CD4-positive, CD25-positive, alpha-beta regulatory T cell (primary cell): ENCODE measurements at regions not wholly inside any gene's neighbourhood (a gene's known extent, or its start where the extent isn't known, plus 50 kb on each side); places are given as distances from the start of the nearest gene placed in this dataset.

ENCODE experiments used
- ATAC-seq, 2 donors: fragments of 150-1000 bp; cut with Tn5 transposase; one replicate each; pipeline ENCODE4 v1.10.0; 2021; ENCODE audit warnings: low read depth in 2 of 2, moderate number of reproducible peaks in 2 of 2, moderate library complexity in 1 of 2
- DNase-seq, 3 donors: peaks; one replicate each; pipeline versions ENCODE4 v3.0.0 to v3.0.0-alpha.2; 2012 to 2022; ENCODE audit warnings: mixed read lengths in 1 of 3
- H3K27ac ChIP-seq: one replicate; pipeline ENCODE4 v1.7.0; 2013; ENCODE audit warnings: mild to moderate bottlenecking, low read length; ENCODE audit not compliant: insufficient read depth, poor library complexity, severe bottlenecking
- H3K27me3 ChIP-seq: one replicate; pipeline ENCODE4 v1.7.0; 2013; ENCODE audit warnings: low read length; ENCODE audit not compliant: control insufficient read depth, insufficient read depth
- H3K36me3 ChIP-seq: one replicate; pipeline ENCODE4 v1.7.0; 2013; ENCODE audit warnings: mild to moderate bottlenecking, low read length, moderate library complexity; ENCODE audit not compliant: control insufficient read depth, insufficient read depth
- H3K4me1 ChIP-seq: 2 replicates; pipeline ENCODE4 v1.7.0; 2013; ENCODE audit warnings: mild to moderate bottlenecking, low read length; ENCODE audit not compliant: insufficient read depth, control insufficient read depth, poor library complexity, severe bottlenecking
- H3K4me3 ChIP-seq: one replicate; pipeline ENCODE4 v1.7.0; 2013; ENCODE audit warnings: low read depth, mild to moderate bottlenecking, low read length, moderate library complexity
- H3K9me3 ChIP-seq, 2 experiments: 1 replicate in 1 of 2; 2 replicates in 1 of 2; pipeline ENCODE4 v1.7.0; 2013; ENCODE audit warnings: low read length in 2 of 2, mild to moderate bottlenecking in 1 of 2, moderate library complexity in 1 of 2; ENCODE audit not compliant: control insufficient read depth in 2 of 2
- H3K27ac Mint-ChIP-seq, 3 donors: one replicate each; pipeline ENCODE4 v1.8.0; 2020 to 2022; ENCODE audit warnings: mild to moderate bottlenecking in 3 of 3, mixed read lengths in 3 of 3, moderate library complexity in 2 of 3
- H3K27me3 Mint-ChIP-seq: one replicate; pipeline ENCODE4 v1.8.0; 2022; ENCODE audit warnings: mild to moderate bottlenecking, mixed read lengths
- H3K36me3 Mint-ChIP-seq: one replicate; pipeline ENCODE4 v1.8.0; 2020; ENCODE audit warnings: mixed read lengths
- H3K4me1 Mint-ChIP-seq, 4 donors: one replicate each; pipeline ENCODE4 v1.8.0; 2020 to 2022; ENCODE audit warnings: mixed read lengths in 4 of 4, mild to moderate bottlenecking in 1 of 4
- H3K4me3 Mint-ChIP-seq, 4 donors: one replicate each; pipeline ENCODE4 v1.8.0; 2020 to 2022; ENCODE audit warnings: mild to moderate bottlenecking in 4 of 4, mixed read lengths in 4 of 4, moderate library complexity in 3 of 4
- H3K9me3 Mint-ChIP-seq, 7 donors: one replicate each; pipeline ENCODE4 v1.8.0; 2020 to 2022; ENCODE audit warnings: mixed read lengths in 7 of 7, mild to moderate bottlenecking in 3 of 7, moderate library complexity in 2 of 7

- no peak overlapping the region for H3K4me3 ChIP-seq
- DNase-seq (no peak), ATAC-seq (no peak)
- H3K9me3 Mint-ChIP-seq = no peaks in the 10 kb centered on the region
- no peaks in the 10 kb centered on the region for H3K36me3 ChIP-seq
- H3K27me3 Mint-ChIP-seq = no peaks in the 10 kb centered on the region
- H3K4me1 Mint-ChIP-seq = no peaks in the 10 kb centered on the region
- H3K27ac Mint-ChIP-seq = no peak overlapping the region
- H3K36me3 Mint-ChIP-seq = no peaks in the 10 kb centered on the region
- H3K27ac ChIP-seq = no peak overlapping the region
- H3K9me3 ChIP-seq = no peaks in the 10 kb centered on the region
- no peak overlapping the region for H3K4me3 Mint-ChIP-seq
- no peaks in the 10 kb centered on the region for H3K4me1 ChIP-seq
- H3K27me3 ChIP-seq = no peaks in the 10 kb centered on the region
Measured at GRCh38 chr3:124540550-124541211, 189.6 kb upstream of the UMPS start.

DNA sequence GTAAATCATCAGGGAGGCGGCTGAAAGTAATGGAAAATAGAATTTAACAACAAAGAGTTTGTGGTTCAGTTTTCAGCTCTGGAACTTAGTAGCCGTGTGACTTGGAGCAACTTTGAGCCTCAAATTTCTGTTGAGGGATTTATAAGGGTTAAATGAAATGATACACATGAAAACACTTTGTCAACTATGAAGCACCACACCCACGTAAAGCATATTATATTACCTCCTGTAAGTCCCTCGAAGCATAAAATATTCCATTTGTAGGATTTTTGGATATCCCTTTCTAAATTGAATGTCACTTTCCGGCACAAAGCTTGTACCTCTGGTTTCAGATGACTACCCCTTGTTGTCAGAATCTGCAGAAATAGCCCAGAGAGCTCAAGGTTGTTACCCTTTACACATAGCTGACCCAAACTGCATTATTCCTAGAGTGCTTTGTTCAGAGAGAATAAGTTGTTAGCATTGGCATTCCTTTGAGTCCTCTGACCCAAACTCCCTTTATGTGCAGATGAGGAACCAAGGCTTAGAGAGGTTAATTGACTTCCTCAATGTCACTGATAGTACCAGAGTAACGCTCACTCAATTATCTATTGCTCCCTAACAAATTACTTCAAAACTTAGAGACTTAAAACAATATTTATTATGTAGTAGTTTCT lies 187.9 kb upstream of the UMPS start:
- ATAC-seq (no peak), DNase-seq (no peak)
- Mint-ChIP-seq H3K9me3 (no peaks in the 10 kb centered on the region), H3K36me3 (no peaks in the 10 kb centered on the region), H3K4me1 (no peaks in the 10 kb centered on the region), H3K27me3 (no peaks in the 10 kb centered on the region), H3K27ac (no peak overlapping the region), H3K4me3 (no peak overlapping the region)
- H3K27me3 ChIP-seq = peaks cover 1% of the 10 kb centered on the region
- H3K4me3 ChIP-seq = no peak overlapping the region
- H3K36me3 ChIP-seq = no peaks in the 10 kb centered on the region
- no peaks in the 10 kb centered on the region for H3K9me3 ChIP-seq
- H3K4me1 ChIP-seq = no peaks in the 10 kb centered on the region
- H3K27ac ChIP-seq = no peak overlapping the region

GRCh38 chr3:124545891-124546290 lies 184.4 kb upstream of the UMPS start:
- DNase-seq (no peak), ATAC-seq (no peak)
- H3K4me3 ChIP-seq = no peak overlapping the region
- Mint-ChIP-seq H3K36me3 (no peaks in the 10 kb centered on the region), H3K27me3 (peaks cover 12% of the 10 kb centered on the region), H3K4me3 (no peak overlapping the region), H3K4me1 (peaks cover 0 to 5% (median 2%) of the 10 kb centered on the region in 4 donors), H3K27ac (no peak overlapping the region), H3K9me3 (peaks cover 0 to 2% (median 0%) of the 10 kb centered on the region in 7 donors)
- no peak overlapping the region for H3K27ac ChIP-seq
- no peaks in the 10 kb centered on the region for H3K9me3 ChIP-seq
- no peaks in the 10 kb centered on the region for H3K36me3 ChIP-seq
- H3K4me1 ChIP-seq = no peaks in the 10 kb centered on the region
- H3K27me3 ChIP-seq = peaks cover 1% of the 10 kb centered on the region

DNA sequence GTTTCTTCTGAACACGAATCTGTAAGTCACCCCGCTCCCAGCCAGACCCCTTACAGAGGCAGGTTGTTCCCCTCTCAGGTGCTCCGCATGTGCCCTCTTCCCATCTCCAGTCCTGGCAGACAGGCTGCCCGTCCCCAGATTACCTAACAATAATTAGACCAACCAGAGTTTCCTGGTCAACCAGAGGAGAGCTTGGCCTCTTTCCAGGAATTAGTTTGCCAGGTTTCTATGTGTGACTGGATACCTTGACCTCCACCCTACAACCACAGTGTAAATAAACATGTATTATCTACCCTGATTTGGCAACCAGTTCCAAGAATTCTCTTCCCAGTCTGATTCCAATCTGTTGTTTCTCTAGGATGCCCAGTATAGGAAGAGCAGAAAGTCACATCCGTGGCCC lies 178.0 kb upstream of the UMPS start:
- Histone ChIP-seq H3K27me3 (peaks cover 8% of the 10 kb centered on the region), H3K4me1 (no peaks in the 10 kb centered on the region), H3K9me3 (no peaks in the 10 kb centered on the region), H3K36me3 (no peaks in the 10 kb centered on the region), H3K4me3 (no peak overlapping the region), H3K27ac (no peak overlapping the region)
- H3K9me3 Mint-ChIP-seq = peaks cover 0 to 2% (median 0%) of the 10 kb centered on the region in 7 donors
- H3K4me1 Mint-ChIP-seq = peaks cover 0 to 5% (median 2%) of the 10 kb centered on the region in 4 donors
- H3K36me3 Mint-ChIP-seq = no peaks in the 10 kb centered on the region
- no peak overlapping the region for H3K4me3 Mint-ChIP-seq
- DNase-seq (no peak), ATAC-seq (no peak)
- no peak overlapping the region for H3K27ac Mint-ChIP-seq
- peaks cover 36% of the 10 kb centered on the region for H3K27me3 Mint-ChIP-seq

DNA sequence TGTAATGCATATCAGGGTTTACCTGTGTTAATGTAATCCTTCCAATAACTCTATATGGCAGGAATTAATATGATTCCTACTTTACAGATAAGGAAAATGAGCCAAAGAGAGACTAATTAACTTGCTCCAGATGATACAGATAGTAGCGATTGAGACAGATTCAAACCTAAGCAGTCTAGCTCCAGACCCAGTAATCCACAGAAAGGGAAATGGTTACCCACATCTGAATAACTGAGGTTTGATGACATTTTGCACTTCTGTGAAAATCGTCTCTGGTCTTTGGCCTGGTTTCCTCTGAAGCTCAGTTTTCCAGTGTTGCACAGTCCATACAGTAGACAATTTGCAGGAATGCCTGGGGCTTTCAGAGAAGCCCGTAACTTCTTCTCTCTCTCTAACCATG lies 177.1 kb upstream of the UMPS start:
- Histone ChIP-seq H3K27me3 (peaks cover 8% of the 10 kb centered on the region), H3K9me3 (no peaks in the 10 kb centered on the region), H3K27ac (no peak overlapping the region), H3K4me3 (no peak overlapping the region), H3K4me1 (no peaks in the 10 kb centered on the region), H3K36me3 (no peaks in the 10 kb centered on the region)
- H3K36me3 Mint-ChIP-seq = no peaks in the 10 kb centered on the region
- peaks cover 0 to 5% (median 2%) of the 10 kb centered on the region in 4 donors for H3K4me1 Mint-ChIP-seq
- ATAC-seq = no peak
- no peak overlapping the region for H3K4me3 Mint-ChIP-seq
- H3K9me3 Mint-ChIP-seq = peaks cover 0 to 2% (median 0%) of the 10 kb centered on the region in 7 donors
- peaks cover 40% of the 10 kb centered on the region for H3K27me3 Mint-ChIP-seq
- H3K27ac Mint-ChIP-seq = no peak overlapping the region
- DNase-seq = no peak

- no peak overlapping the region for H3K27ac Mint-ChIP-seq
Measured at GRCh38 chr3:124556636-124557035, 173.6 kb upstream of the UMPS start.

DNA sequence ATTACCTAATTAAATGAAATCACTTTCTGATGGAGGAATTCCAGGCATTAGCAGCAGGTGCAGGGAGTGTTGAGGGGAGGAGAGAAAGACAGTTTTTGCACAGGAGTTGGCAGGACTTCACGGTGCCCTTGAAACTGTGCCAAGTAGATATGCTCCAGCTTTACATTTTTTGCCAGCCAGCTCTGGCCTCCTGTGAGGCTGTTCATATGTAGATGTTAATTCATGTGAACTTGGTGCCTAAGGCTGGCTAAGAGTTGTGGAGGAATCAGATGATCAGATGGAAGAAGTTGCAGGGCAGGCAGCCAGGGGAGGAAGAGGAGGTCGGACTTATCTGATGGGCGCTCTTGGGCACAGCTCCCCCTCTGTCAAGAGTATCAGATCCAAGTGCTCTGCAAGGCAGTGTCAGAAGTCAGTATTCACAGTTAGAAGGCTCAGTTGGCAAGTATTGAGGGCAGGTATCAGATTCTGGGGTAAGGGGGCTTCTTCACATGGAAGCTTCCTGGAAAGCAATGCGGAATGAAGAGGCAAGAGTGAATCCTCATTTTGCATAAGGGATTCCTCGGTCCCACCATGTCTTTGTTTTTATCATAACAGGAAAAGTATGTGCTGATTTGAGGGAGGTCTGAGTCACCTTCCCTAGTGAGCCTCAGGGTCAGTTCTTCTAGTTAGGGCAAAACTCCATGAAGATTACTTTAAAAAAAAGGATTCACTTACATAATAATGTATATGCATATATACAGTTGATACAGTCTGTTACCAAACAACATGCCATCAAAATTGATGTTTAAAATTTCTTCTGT lies 172.6 kb upstream of the UMPS start:
- H3K27ac Mint-ChIP-seq = no peak overlapping the region
- H3K36me3 Mint-ChIP-seq = no peaks in the 10 kb centered on the region
- H3K9me3 ChIP-seq = no peaks in the 10 kb centered on the region
- peak overlapping the region in 1 of 4 donors; percentile 33 for H3K4me3 Mint-ChIP-seq
- H3K27me3 ChIP-seq = peaks cover 12% of the 10 kb centered on the region
- no peaks in the 10 kb centered on the region for H3K4me1 ChIP-seq
- H3K9me3 Mint-ChIP-seq = no peaks in the 10 kb centered on the region
- DNase-seq = no peak
- no peaks in the 10 kb centered on the region for H3K36me3 ChIP-seq
- no peak for ATAC-seq
- H3K27ac ChIP-seq = no peak overlapping the region
- no peaks in the 10 kb centered on the region for H3K4me1 Mint-ChIP-seq
- H3K4me3 ChIP-seq = no peak overlapping the region
- peaks cover 33% of the 10 kb centered on the region for H3K27me3 Mint-ChIP-seq

More at GRCh38 chr3:124556636-124557035, 173.6 kb upstream of the UMPS start:
- Histone ChIP-seq H3K9me3 (no peaks in the 10 kb centered on the region), H3K4me3 (no peak overlapping the region), H3K27ac (no peak overlapping the region), H3K36me3 (no peaks in the 10 kb centered on the region), H3K4me1 (no peaks in the 10 kb centered on the region), H3K27me3 (peaks cover 12% of the 10 kb centered on the region)
- no peaks in the 10 kb centered on the region for H3K36me3 Mint-ChIP-seq
- H3K4me3 Mint-ChIP-seq = no peak overlapping the region
- H3K9me3 Mint-ChIP-seq = no peaks in the 10 kb centered on the region
- no peaks in the 10 kb centered on the region for H3K4me1 Mint-ChIP-seq
- H3K27me3 Mint-ChIP-seq = peaks cover 33% of the 10 kb centered on the region
- ATAC-seq (no peak), DNase-seq (no peak)
